GM19238 (cell line): ENCODE measurements at regions not wholly inside any gene's neighbourhood (a gene's known extent, or its start where the extent isn't known, plus 50 kb on each side); places are given as distances from the start of the nearest gene placed in this dataset.

Experiments used
- DNase-seq: peaks from one replicate; pipeline ENCODE4 v3.0.0; 2011; ENCODE audit warnings: low spot score; ENCODE audit not compliant: insufficient read length

GRCh38 chrX:94041881-94042280 is 367.9 kb downstream of the FAM133A start:
- no peak for DNase-seq

- no peak for DNase-seq
These were observed 371.7 kb downstream of the FAM133A start for GRCh38 chrX:94045724-94046123.

GRCh38 chrX:94051926-94052325 is 377.9 kb downstream of the FAM133A start:
- DNase-seq, result no peak

DNA sequence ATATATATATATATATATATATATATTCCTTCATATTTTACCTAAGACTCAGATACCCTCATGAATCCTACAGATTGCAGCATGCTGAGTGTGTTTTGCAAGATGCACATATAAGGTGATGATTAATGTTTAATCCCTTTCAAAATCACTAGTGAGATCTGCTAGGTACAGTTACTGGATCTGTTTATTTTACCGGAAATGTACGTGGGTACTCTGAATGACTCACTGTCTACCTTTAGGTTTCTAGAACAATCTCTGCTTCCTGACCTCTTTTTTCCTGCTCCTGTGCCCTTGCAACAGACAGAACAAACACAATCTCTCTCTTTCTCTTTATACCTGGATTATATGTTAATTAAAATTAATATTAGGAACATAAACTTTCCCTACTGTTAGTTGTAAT is 379.6 kb downstream of the FAM133A start:
- no peak for DNase-seq

- DNase-seq, result no peak
These were observed 383.4 kb downstream of the FAM133A start for GRCh38 chrX:94057385-94057784.

- DNase-seq, result peak; percentile 2
These were observed 384.8 kb downstream of the FAM133A start for GRCh38 chrX:94058728-94059382.

DNA sequence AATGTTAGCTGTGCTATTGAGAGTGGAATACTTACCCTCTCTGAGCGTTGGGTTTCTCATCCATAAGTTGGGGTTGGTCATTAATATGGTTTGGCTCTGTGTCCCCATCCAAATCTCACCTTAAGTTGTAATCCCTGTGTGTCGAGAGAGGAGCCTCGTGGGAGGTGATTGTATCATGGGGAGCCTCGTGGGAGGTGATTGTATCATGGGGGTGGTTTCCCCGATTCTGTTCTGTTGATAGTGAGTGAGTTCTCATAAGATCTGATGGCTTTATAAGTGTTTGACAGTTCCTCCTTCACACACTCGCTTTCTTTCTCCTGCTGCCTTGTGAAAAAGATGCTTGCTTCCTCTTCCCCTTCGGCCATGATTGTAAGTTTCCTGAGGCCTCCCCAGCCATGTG is 391.1 kb downstream of the FAM133A start:
- DNase-seq, result no peak

GRCh38 chrX:94089149-94089548 is 415.1 kb downstream of the FAM133A start:
- DNase-seq, result no peak

GRCh38 chrX:94097868-94098267 is 423.9 kb downstream of the FAM133A start:
- DNase-seq, result no peak

- no peak for DNase-seq
These were observed 434.0 kb downstream of the FAM133A start for GRCh38 chrX:94107981-94108380.

DNA sequence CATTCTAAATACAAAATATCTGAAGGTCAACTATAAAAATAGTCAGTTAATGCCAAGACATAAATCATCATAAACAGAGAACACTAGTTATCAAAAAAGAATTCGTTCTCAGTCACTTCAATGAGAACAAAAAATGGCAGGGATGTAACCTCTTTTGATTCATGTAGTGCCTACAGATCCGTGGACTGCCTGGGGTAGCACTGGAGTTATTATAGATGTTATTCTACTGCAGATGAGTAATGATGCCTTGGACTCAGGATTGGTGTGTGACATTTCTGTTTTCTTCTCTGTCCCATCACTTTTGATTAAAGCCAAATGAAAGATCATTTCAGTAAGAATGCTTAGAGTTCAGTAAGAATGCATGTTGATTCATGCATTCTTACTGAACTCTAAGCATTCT is 440.4 kb downstream of the FAM133A start:
- no peak for DNase-seq

GRCh38 chrX:94121799-94122198 is 447.8 kb downstream of the FAM133A start:
- DNase-seq, result no peak

- no peak for DNase-seq
These were observed 449.1 kb downstream of the FAM133A start for GRCh38 chrX:94123062-94123461.

DNA sequence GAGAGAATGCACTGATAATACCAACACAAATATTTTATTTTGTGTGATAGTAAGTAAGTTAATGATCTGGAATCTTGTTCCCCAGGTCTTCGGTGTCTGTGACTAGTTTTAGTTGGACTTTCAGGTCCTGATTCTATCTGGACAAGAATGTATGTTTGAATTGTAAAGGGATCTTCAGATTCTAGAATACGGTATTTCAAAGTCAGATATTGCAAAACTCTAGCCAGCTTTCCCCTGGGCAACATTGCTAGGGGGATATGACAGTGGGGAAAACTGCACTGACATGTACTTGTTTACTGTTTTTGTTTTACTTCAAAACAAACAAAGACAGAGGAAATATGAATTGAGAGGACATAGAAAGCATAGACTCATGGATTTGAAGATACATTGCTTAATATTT is 489.0 kb downstream of the FAM133A start:
- no peak for DNase-seq

DNA sequence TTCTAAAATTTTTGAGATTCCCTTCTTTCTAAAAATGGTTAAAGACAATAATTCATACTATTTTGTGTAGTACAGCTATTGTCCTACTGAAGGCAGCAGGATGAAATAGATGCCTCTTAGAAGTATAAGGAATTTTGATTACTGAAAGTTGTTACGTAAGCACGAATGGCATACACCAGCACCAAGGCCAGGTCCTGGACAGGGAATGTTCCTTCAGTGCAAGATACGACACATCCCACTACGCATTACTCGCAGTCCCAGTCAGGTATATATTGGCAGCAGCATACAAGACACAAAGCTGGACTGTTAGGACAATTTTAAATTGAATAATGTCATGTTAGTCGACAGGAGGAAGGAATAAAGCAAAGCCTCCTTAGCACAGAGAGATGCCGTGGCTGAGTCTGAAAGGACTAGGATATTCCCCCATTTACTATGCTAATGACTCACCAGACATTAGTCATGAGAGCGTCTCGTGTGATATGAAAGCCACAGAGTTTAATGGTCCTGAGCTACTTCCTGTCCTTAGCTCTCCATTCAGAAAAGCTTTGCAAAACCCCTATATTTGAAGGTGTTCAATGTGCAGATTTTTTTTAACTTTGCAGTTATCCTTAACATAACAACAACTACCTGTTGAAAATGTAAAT is 504.3 kb downstream of the FAM133A start:
- DNase-seq, result no peak

- DNase-seq, result no peak
These were observed 530.5 kb downstream of the FAM133A start for GRCh38 chrX:94204524-94204923.

DNA sequence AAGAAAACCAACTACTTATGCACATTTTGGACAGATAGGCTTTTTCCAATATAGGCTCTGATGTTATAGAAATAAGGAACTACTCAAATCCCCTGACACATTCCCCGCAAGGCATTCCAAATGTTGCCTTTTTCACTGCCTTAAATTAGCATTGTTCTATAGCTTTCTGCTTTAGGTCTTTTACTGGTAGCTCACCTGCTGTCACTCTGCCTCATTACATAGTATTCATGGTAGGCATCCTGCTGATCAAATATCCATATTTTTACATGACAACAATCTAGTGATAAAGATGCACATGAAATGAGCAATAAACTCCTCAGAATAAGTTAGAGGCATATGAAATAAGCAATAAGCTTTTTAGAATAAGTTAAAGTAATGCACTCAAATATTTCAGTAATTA is 542.7 kb downstream of the FAM133A start:
- no peak for DNase-seq

DNA sequence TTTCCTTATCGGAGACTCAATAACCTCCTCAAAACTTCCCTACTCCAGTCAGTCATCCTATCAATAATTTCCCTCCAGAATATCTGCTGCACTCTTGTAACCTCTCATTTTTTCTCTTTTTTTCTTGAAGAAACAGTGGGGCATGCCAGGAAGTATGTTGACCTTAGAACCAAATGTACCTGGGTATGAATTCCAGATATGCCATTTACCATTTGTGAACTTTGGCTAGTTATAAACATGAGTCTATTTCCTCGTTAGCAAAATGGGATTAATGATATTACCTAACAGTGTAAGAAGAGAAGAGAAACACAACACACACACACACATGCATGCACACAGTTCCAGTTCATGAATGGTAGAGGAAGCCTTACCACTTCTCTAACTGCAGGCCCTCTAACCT is 578.2 kb downstream of the FAM133A start:
- DNase-seq, result no peak

GRCh38 chrX:94256396-94256795 is 582.4 kb downstream of the FAM133A start:
- DNase-seq, result no peak

DNA sequence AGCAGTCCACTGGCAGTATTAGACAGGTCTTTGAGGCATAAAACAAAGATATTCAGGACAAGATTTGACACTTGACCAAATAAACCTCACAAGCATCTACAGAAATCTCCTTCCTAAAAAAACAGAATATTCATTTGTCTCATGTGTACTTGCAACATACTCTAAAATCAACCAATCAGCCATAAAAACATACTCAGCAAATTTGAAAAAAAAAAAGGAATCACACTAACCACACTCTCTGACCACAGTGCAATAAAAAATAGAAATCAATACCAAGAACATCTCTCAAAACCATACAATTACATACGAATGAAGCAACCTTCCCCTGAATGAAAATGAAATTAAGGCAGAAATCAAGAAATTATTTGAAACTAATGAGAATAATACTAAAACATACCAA is 591.3 kb downstream of the FAM133A start:
- DNase-seq, result no peak

DNA sequence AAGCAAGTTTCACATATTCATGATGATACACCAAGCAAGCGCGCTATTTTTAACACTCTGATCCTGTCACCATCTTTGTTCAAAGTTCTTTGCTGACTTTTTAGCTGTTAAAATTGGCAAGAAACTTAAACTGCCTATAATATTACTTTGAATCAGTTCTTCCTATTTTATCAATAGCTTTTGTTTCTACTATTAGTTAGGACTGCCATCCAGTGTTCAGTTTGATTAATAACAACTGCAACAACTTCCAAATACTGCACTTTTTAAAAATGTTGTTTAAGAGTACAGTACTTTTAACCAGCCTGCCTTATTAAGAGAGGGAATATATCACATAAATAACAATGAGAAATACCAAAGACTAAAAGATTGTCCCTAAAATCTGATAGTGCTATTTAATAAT is 614.3 kb downstream of the FAM133A start:
- DNase-seq, result no peak

GRCh38 chrX:94288972-94289371 is 615.0 kb downstream of the FAM133A start:
- DNase-seq, result no peak

DNA sequence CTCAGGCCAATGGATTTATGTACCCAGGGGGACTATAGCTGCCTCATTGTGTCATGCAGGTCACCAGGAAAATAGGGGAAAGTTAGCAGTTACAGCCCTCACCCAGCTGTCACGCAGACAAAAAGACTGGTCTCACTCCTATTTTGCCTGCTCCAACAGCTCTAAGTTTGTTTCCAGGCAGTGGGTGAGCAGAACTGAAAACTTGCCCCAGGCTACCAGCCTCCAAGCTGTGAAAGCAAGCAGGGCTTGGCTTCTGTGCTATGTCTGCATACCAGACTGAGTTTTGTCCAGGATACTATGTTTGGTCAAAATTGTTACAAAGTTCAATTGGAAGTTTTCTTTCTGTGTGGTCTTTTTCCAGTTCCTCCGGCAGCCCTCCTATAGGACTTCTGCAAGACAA is 628.4 kb downstream of the FAM133A start:
- DNase-seq, result no peak
